ENCODE measurements at regions not wholly inside any gene's neighbourhood (a gene's known extent, or its start where the extent isn't known, plus 50 kb on each side); places are given as distances from the start of the nearest gene placed in this dataset.

DNA sequence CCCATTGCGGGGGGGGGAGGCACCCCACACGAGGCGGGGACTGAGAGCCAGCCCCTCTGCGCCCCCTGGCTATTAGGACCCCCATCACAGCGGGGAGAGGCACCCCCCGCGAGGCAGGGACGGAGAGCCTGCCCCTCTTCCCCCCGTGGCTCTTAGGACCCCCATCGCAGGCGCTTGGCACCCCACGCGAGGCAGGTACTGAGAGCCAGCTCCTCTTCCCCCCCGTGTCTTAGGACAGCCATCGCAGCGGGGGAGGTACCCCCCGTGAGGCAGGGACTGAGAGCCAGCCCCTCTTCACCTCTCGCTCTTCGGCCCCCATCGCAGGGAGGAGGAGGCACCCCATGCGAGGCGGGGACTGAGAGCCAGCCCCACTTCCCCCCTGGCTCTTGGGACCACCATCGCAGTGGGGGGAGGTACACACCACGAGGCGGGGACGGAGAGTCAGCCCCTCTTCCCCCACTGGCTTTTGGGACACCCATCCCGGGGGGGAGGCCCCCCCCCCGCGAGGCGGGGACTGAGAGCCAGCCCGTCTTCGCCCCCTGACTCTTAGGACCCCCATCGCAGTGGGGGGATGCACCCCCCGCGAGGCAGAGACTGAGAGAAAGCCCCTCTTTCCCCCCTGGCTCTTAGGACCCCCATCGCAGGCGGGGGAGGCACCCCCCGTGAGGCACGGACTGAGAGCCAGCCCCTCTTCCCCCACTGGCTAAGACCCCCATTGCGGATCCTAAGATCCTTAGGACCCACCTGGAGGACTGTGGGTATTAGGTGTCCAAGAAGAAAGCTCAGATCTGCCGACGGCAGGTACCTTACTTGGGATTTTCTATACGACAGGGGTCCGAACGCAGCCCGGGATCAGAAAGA is 198.6 kb upstream of the PZP start:
- H3K9ac ChIP-seq (ENCODE audit: low read depth, low read length, poor library complexity, severe bottlenecking) = no peak overlapping the region
- no peaks in the 10 kb centered on the region for H3K27me3 ChIP-seq (ENCODE audit: insufficient read depth, low read length, poor library complexity, severe bottlenecking)
- H2AFZ ChIP-seq (ENCODE audit: low read length) = no peak overlapping the region
- no peak overlapping the region for H3K4me3 ChIP-seq (ENCODE audit: low read length, poor library complexity, severe bottlenecking)
- H3K9me2 ChIP-seq (replicated peaks; ENCODE audit: low read depth, low read length) = no peaks in the 10 kb centered on the region
- H3F3A ChIP-seq (ENCODE audit: low read depth) = no peaks in the 10 kb centered on the region
- no peak overlapping the region for H3K4me2 ChIP-seq (ENCODE audit: low read depth, low read length, poor library complexity, severe bottlenecking)
- no peaks in the 10 kb centered on the region for H3K4me1 ChIP-seq (ENCODE audit: insufficient read depth, low read length, poor library complexity, severe bottlenecking)
- H3K36me3 ChIP-seq (ENCODE audit: insufficient read depth, low read length) = no peaks in the 10 kb centered on the region
- no peaks in the 10 kb centered on the region for H3K79me2 ChIP-seq (ENCODE audit: insufficient read depth, low read length)
- no peaks in the 10 kb centered on the region for H3K9me3 ChIP-seq (ENCODE audit: insufficient read depth, low read depth, low read length)
- no peaks in the 10 kb centered on the region for H4K20me1 ChIP-seq (ENCODE audit: insufficient read depth, low read length, poor library complexity, severe bottlenecking)
- TF ChIP-seq CTCF (conservative IDR thresholded peaks at IDR 0.05; ENCODE audit: low read length) (no peak), EZH2phosphoT487 (IDR thresholded peaks at IDR 0.05; ENCODE audit: borderline replicate concordance) (no peak)

GRCh38 chr12:9405886-9406563 is 197.8 kb upstream of the PZP start:
- no peak overlapping the region for H2AFZ ChIP-seq (ENCODE audit: low read length)
- no peaks in the 10 kb centered on the region for H4K20me1 ChIP-seq (ENCODE audit: insufficient read depth, low read length, poor library complexity, severe bottlenecking)
- no peaks in the 10 kb centered on the region for H3K9me2 ChIP-seq (replicated peaks; ENCODE audit: low read depth, low read length)
- no peak overlapping the region for H3K9ac ChIP-seq (ENCODE audit: low read depth, low read length, poor library complexity, severe bottlenecking)
- no peak overlapping the region for H3K4me2 ChIP-seq (ENCODE audit: low read depth, low read length, poor library complexity, severe bottlenecking)
- no peak for TF ChIP-seq CTCF (conservative IDR thresholded peaks at IDR 0.05; ENCODE audit: low read length)
- TF ChIP-seq EZH2phosphoT487 (IDR thresholded peaks at IDR 0.05; ENCODE audit: borderline replicate concordance) = no peak
- no peaks in the 10 kb centered on the region for H3K36me3 ChIP-seq (ENCODE audit: insufficient read depth, low read length)
- H3K27me3 ChIP-seq (ENCODE audit: insufficient read depth, low read length, poor library complexity, severe bottlenecking) = no peaks in the 10 kb centered on the region
- no peaks in the 10 kb centered on the region for H3F3A ChIP-seq (ENCODE audit: low read depth)
- H3K9me3 ChIP-seq (ENCODE audit: insufficient read depth, low read depth, low read length) = no peaks in the 10 kb centered on the region
- no peak overlapping the region for H3K4me3 ChIP-seq (ENCODE audit: low read length, poor library complexity, severe bottlenecking)
- H3K79me2 ChIP-seq (ENCODE audit: insufficient read depth, low read length) = no peaks in the 10 kb centered on the region
- no peaks in the 10 kb centered on the region for H3K4me1 ChIP-seq (ENCODE audit: insufficient read depth, low read length, poor library complexity, severe bottlenecking)

DNA sequence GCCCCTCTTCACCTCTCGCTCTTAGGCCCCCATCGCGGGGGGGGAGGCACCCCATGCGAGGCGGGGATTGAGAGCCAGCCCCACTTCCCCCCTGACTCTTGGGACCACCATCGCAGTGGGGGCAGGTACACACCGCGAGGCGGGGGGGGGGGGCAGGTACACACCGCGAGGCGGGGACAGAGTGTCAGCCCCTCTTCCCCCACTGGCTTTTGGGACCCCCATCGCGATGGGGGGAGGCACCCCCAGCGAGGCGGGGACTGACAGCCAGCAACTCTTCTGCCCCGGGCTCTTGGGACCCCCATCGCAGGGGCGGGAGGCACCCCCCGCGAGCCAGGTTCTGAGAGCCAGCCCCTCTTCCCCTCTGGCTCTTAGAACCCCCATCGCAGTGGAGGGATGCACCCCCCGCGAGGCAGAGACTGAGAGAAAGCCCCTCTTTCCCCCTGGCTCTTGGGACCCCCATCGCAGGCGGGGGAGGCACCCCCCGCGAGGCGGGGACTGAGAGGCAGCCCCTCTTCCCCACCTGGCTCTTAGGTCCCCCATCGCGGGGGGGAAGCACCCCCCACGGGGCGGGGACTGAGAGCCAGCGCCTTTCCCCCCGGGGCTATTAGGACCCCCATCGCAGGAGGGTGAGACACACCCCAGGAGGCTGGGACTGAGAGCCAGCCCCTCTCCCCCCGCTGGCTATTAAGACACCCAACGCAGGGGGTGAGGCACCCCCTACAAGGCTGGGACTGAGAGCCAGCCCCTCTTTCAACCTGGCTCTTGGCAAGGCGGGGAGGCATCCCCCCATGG is 196.5 kb upstream of the PZP start:
- Histone ChIP-seq H3K4me2 (ENCODE audit: low read depth, low read length, poor library complexity, severe bottlenecking) (no peak overlapping the region), H3K36me3 (ENCODE audit: insufficient read depth, low read length) (no peaks in the 10 kb centered on the region), H3K4me3 (ENCODE audit: low read length, poor library complexity, severe bottlenecking) (no peak overlapping the region), H3K9ac (ENCODE audit: low read depth, low read length, poor library complexity, severe bottlenecking) (no peak overlapping the region), H3K27me3 (ENCODE audit: insufficient read depth, low read length, poor library complexity, severe bottlenecking) (no peaks in the 10 kb centered on the region), H3K9me2 (replicated peaks; ENCODE audit: low read depth, low read length) (no peaks in the 10 kb centered on the region), H3K79me2 (ENCODE audit: insufficient read depth, low read length) (no peaks in the 10 kb centered on the region), H4K20me1 (ENCODE audit: insufficient read depth, low read length, poor library complexity, severe bottlenecking) (no peaks in the 10 kb centered on the region), H2AFZ (ENCODE audit: low read length) (no peak overlapping the region), H3K9me3 (ENCODE audit: insufficient read depth, low read depth, low read length) (no peaks in the 10 kb centered on the region), H3F3A (ENCODE audit: low read depth) (no peaks in the 10 kb centered on the region), H3K4me1 (ENCODE audit: insufficient read depth, low read length, poor library complexity, severe bottlenecking) (no peaks in the 10 kb centered on the region)
- TF ChIP-seq EZH2phosphoT487 (IDR thresholded peaks at IDR 0.05; ENCODE audit: borderline replicate concordance) (no peak), CTCF (conservative IDR thresholded peaks at IDR 0.05; ENCODE audit: low read length) (no peak)

All from Loucy (cell line).